Psoas muscle (tissue), 7 donors: ENCODE measurements at regions not wholly inside any gene's neighbourhood (a gene's known extent, or its start where the extent isn't known, plus 50 kb on each side); places are given as distances from the start of the nearest gene placed in this dataset.

Source experiments
- ATAC-seq, 4 donors: fragments of 200-7000 bp; cut with Tn5 transposase; one replicate each; pipeline ENCODE4 v1.9.1; 2020; ENCODE audit warnings: moderate library complexity in 3 of 4, mild to moderate bottlenecking in 2 of 4
- DNase-seq, 2 donors: peaks; one replicate each; pipeline ENCODE4 v3.0.0-alpha.2; 2020
- H3K27ac ChIP-seq: fragments of 200-600 bp; one replicate; pipeline ENCODE4 v1.8.0; 2022
- H3K27me3 ChIP-seq, 3 donors: fragments of 200-600 bp in 1 of 3; one replicate each; pipeline versions ENCODE4 v1.6.1 to v1.8.0; 2013 to 2022; ENCODE audit warnings: low read length in 2 of 3, mild to moderate bottlenecking in 2 of 3, moderate library complexity in 1 of 3; ENCODE audit not compliant: insufficient read depth in 3 of 3
- H3K36me3 ChIP-seq, 2 donors: fragments of 200-600 bp in 1 of 2; one replicate each; pipeline versions ENCODE4 v1.6.1 to v1.8.0; 2013 to 2022; ENCODE audit warnings: low read depth in 1 of 2, mild to moderate bottlenecking in 1 of 2, moderate library complexity in 1 of 2; ENCODE audit not compliant: insufficient read depth in 1 of 2
- H3K4me1 ChIP-seq: fragments of 200-600 bp; one replicate; pipeline ENCODE4 v1.8.0; 2022
- H3K4me3 ChIP-seq: fragments of 200-600 bp; one replicate; pipeline ENCODE4 v1.8.0; 2022; ENCODE audit warnings: mild to moderate bottlenecking
- H3K9me3 ChIP-seq: fragments of 200-600 bp; one replicate; pipeline ENCODE4 v1.8.0; 2022
- CTCF ChIP-seq: fragments of 200-600 bp; IDR thresholded peaks from one replicate; pipeline ENCODE4 v1.8.0; 2022; ENCODE audit warnings: antibody characterized with exemption
- WGBS, 3 donors: extraction: QIAGEN DNeasy Blood & Tissue Kit; methylation state at CpG; one replicate each; pipeline versions ENCODE4 v1.1.6 to v1.1.7; 2013; 5-methylcytosine and 5-hydroxymethylcytosine counted together
- intact Hi-C, 2 donors: fragments of 100-400 bp; cut with DNase I; formaldehyde crosslinking; loops; one replicate each; pipeline versions ENCODE4 v1.11.0 to v1.14.2; 2022
- donor health status: healthy with polysubstance abuse.
- donor health status: DM: no; HTN: no; CAD: no; lungs with moderate emphysema.
- donor health status: Bipolar disorder and iron deficiency.
- donor health status: healthy.
- donor health status: DM: yes; HTN: yes; CAD: no.
- donor health status: DM: no; HTN: no; CAD: no.
- donor health status: DM: yes; HTN: yes; CAD: no.

- WGBS, 3 donors, result 44 to 51% (median 50%) methylated on average over 8 of the region's 8 CpGs
- Histone ChIP-seq H3K4me3 (no peak overlapping the region), H3K4me1 (no peaks in the 10 kb centered on the region), H3K27ac (no peak overlapping the region), H3K36me3 (no peaks in the 10 kb centered on the region), H3K27me3 (peaks cover 0 to 14% (median 5%) of the 10 kb centered on the region in 3 donors), H3K9me3 (no peaks in the 10 kb centered on the region)
- DNase-seq (no peak), ATAC-seq (no peak)
- TF ChIP-seq CTCF, result no peak
- intact Hi-C loops, result no loop called here
Observed at GRCh38 chr4:3845094-3845743, 79.0 kb downstream of the ADRA2C start.

- H3K27me3 ChIP-seq, result peaks cover 0 to 14% (median 4%) of the 10 kb centered on the region in 3 donors
Observed at GRCh38 chr4:3845744-3846429, 79.7 kb downstream of the ADRA2C start.

GRCh38 chr4:3847211-3847940 lies 81.2 kb downstream of the ADRA2C start:
- intact Hi-C loops, result no loop called here
- H3K4me1 ChIP-seq, result no peaks in the 10 kb centered on the region
- H3K27ac ChIP-seq, result no peak overlapping the region
- no peaks in the 10 kb centered on the region for H3K9me3 ChIP-seq
- H3K27me3 ChIP-seq, result peaks cover 0 to 8% (median 8%) of the 10 kb centered on the region in 3 donors
- no peak overlapping the region for H3K4me3 ChIP-seq
- WGBS, 3 donors, result 78 to 88% (median 80%) methylated on average over 11 of the region's 11 CpGs
- DNase-seq (no peak), ATAC-seq (no peak)
- no peak for TF ChIP-seq CTCF
- H3K36me3 ChIP-seq, result no peaks in the 10 kb centered on the region

More at GRCh38 chr4:3845744-3846429, 79.7 kb downstream of the ADRA2C start:
- no peak overlapping the region for H3K4me3 ChIP-seq
- no peak for TF ChIP-seq CTCF
- intact Hi-C loops, result no loop called here
- no peaks in the 10 kb centered on the region for H3K4me1 ChIP-seq
- no peak for DNase-seq
- no peak overlapping the region for H3K27ac ChIP-seq
- ATAC-seq, result no peak
- no peaks in the 10 kb centered on the region for H3K9me3 ChIP-seq
- WGBS, 3 donors, result 89 to 92% (median 89%) methylated on average over 9 of the region's 9 CpGs
- no peaks in the 10 kb centered on the region for H3K36me3 ChIP-seq

GRCh38 chr4:3848323-3848722 lies 82.1 kb downstream of the ADRA2C start:
- ATAC-seq (no peak), DNase-seq (no peak)
- intact Hi-C loops, result no loop called here
- WGBS, 3 donors, result 93 to 95% (median 95%) methylated on average over 5 of the region's 5 CpGs
- Histone ChIP-seq H3K27me3 (peaks cover 0 to 10% (median 8%) of the 10 kb centered on the region in 3 donors), H3K4me1 (no peaks in the 10 kb centered on the region), H3K4me3 (no peak overlapping the region), H3K27ac (no peak overlapping the region), H3K36me3 (no peaks in the 10 kb centered on the region), H3K9me3 (no peaks in the 10 kb centered on the region)
- TF ChIP-seq CTCF, result no peak
